HG03520 (cell line): ENCODE measurements at regions not wholly inside any gene's neighbourhood (a gene's known extent, or its start where the extent isn't known, plus 50 kb on each side); places are given as distances from the start of the nearest gene placed in this dataset.

Source experiments
- ATAC-seq: cut with Tn5 transposase; IDR thresholded peaks from one replicate; pipeline ENCODE4 v1.9.1; 2021; ENCODE audit warnings: mild to moderate bottlenecking, moderate library complexity; ENCODE audit not compliant: unreplicated experiment

- no peak for ATAC-seq
These were observed 114.0 kb upstream of the AKIP1 start for GRCh38 chr11:8796941-8797340.

- ATAC-seq: no peak
These were observed 111.7 kb upstream of the AKIP1 start for GRCh38 chr11:8799273-8799672.

GRCh38 chr11:8800520-8801110 is 110.4 kb upstream of the AKIP1 start:
- no peak for ATAC-seq

GRCh38 chr11:8801121-8801520 is 109.9 kb upstream of the AKIP1 start:
- no peak for ATAC-seq

GRCh38 chr11:8802251-8802650 is 108.7 kb upstream of the AKIP1 start:
- no peak for ATAC-seq

- ATAC-seq: no peak
These were observed 107.0 kb upstream of the AKIP1 start for GRCh38 chr11:8803973-8804372.

GRCh38 chr11:8805296-8805695 is 105.7 kb upstream of the AKIP1 start:
- ATAC-seq: no peak

GRCh38 chr11:8806974-8807373 is 104.0 kb upstream of the AKIP1 start:
- no peak for ATAC-seq

- ATAC-seq: no peak
These were observed 103.3 kb upstream of the AKIP1 start for GRCh38 chr11:8807544-8808225.

- ATAC-seq: no peak
These were observed 102.8 kb upstream of the AKIP1 start for GRCh38 chr11:8808226-8808585.

GRCh38 chr11:8809241-8809938 is 101.6 kb upstream of the AKIP1 start:
- ATAC-seq: no peak

GRCh38 chr11:8809939-8810539 is 101.0 kb upstream of the AKIP1 start:
- no peak for ATAC-seq

- ATAC-seq: no peak
These were observed 100.3 kb upstream of the AKIP1 start for GRCh38 chr11:8810540-8811301.

- no peak for ATAC-seq
These were observed 99.4 kb upstream of the AKIP1 start for GRCh38 chr11:8811571-8811970.

GRCh38 chr11:8812438-8812837 is 98.6 kb upstream of the AKIP1 start:
- no peak for ATAC-seq

GRCh38 chr11:8813658-8814057 is 97.3 kb upstream of the AKIP1 start:
- peak; percentile 73 for ATAC-seq

- no peak for ATAC-seq
These were observed 96.6 kb upstream of the AKIP1 start for GRCh38 chr11:8814209-8814922.

- no peak for ATAC-seq
These were observed 96.1 kb upstream of the AKIP1 start for GRCh38 chr11:8814923-8815240.

- no peak for ATAC-seq
These were observed 92.6 kb upstream of the AKIP1 start for GRCh38 chr11:8818421-8818820.

GRCh38 chr11:8820401-8820800 is 90.6 kb upstream of the AKIP1 start:
- ATAC-seq: no peak

- no peak for ATAC-seq
These were observed 88.5 kb upstream of the AKIP1 start for GRCh38 chr11:8822469-8822868.
